H1 (cell line): ENCODE measurements at regions not wholly inside any gene's neighbourhood (a gene's known extent, or its start where the extent isn't known, plus 50 kb on each side); places are given as distances from the start of the nearest gene placed in this dataset.

Experiments
- CTCF ChIA-PET: fragments of 300-600 bp; sonication (Branson Sonifier 250); formaldehyde crosslinking; loops from one replicate; lab custom pipeline; 2021; ENCODE audit not compliant: partially characterized antibody; lab: Charles Lee
- POLR2A ChIA-PET: fragments of 300-600 bp; sonication (Branson Sonifier 250); formaldehyde crosslinking; loops from one replicate; lab custom pipeline; 2021; ENCODE audit warnings: inconsistent platforms; ENCODE audit not compliant: partially characterized antibody; lab: Charles Lee
- DNase-seq, 2 experiments: peaks; one replicate each; pipeline versions ENCODE4 v3.0.0 to v3.0.0-alpha.2; 2010 to 2022; ENCODE audit warnings: low spot score in 2 of 2, low read depth in 1 of 2, mixed read lengths in 1 of 2
- FAIRE-seq: peaks from 2 replicates; lab custom pipeline; 2011; peaks lifted over from hg19 to GRCh38; lab: Jason Lieb, UNC
- H2AFZ ChIP-seq: 2 replicates; pipeline ENCODE4 v1.8.1; 2012; ENCODE audit warnings: low read length, inconsistent platforms
- H2AK5ac ChIP-seq: 2 replicates; pipeline ENCODE4 v1.6.1; 2013; ENCODE audit warnings: low read depth, low read length
- H2BK120ac ChIP-seq: replicated peaks from 2 replicates; pipeline ENCODE3; 2013; ENCODE audit warnings: low read depth, low read length, inconsistent platforms
- H2BK12ac ChIP-seq: 2 replicates; pipeline ENCODE4 v1.6.1; 2013; ENCODE audit warnings: low read depth, low read length
- H2BK15ac ChIP-seq: 2 replicates; pipeline ENCODE4 v1.6.1; 2013; ENCODE audit warnings: low read length
- H2BK20ac ChIP-seq: 2 replicates; pipeline ENCODE4 v1.6.1; 2013; ENCODE audit warnings: low read length
- H2BK5ac ChIP-seq: 2 replicates; pipeline ENCODE4 v1.6.1; 2013; ENCODE audit warnings: low read depth, low read length
- H3K14ac ChIP-seq: 2 replicates; pipeline ENCODE4 v1.6.1; 2013; ENCODE audit warnings: inconsistent platforms; ENCODE audit not compliant: insufficient read length
- H3K18ac ChIP-seq: 2 replicates; pipeline ENCODE4 v1.6.1; 2013; ENCODE audit warnings: low read length; ENCODE audit errors: extremely low read depth
- H3K23ac ChIP-seq: 2 replicates; pipeline ENCODE4 v1.6.1; 2013; ENCODE audit warnings: inconsistent platforms; ENCODE audit not compliant: insufficient read length
- H3K23me2 ChIP-seq: 2 replicates; pipeline ENCODE4 v1.6.1; 2013; ENCODE audit warnings: low read depth, low read length
- H3K27ac ChIP-seq: 2 replicates; pipeline ENCODE4 v1.6.1; 2011; ENCODE audit warnings: low read depth, low read length, inconsistent platforms
- H3K27me3 ChIP-seq, 4 experiments: replicated peaks in 1 of 4; 1 replicate in 1 of 4; 2 replicates in 3 of 4; pipeline versions ENCODE4 v1.6.1 to v1.8.1; 2011 to 2013; ENCODE audit warnings: low read length in 3 of 4, mild to moderate bottlenecking in 3 of 4, inconsistent platforms in 2 of 4, mixed read lengths in 2 of 4, moderate library complexity in 1 of 4; ENCODE audit not compliant: control insufficient read depth in 3 of 4, insufficient read depth in 3 of 4; ENCODE audit errors: extremely low read depth in 1 of 4
- H3K36me3 ChIP-seq, 4 experiments: 2 replicates each; pipeline versions ENCODE4 v1.6.1 to v1.8.1; 2011 to 2013; ENCODE audit warnings: mild to moderate bottlenecking in 4 of 4, low read length in 3 of 4, moderate library complexity in 2 of 4, control low read depth in 1 of 4, inconsistent platforms in 1 of 4; ENCODE audit not compliant: insufficient read depth in 4 of 4, control insufficient read depth in 2 of 4
- H3K4ac ChIP-seq: replicated peaks from 2 replicates; pipeline ENCODE3; 2013; ENCODE audit warnings: low read length, low read depth, mixed read lengths, inconsistent platforms; ENCODE audit not compliant: insufficient read length
- H3K4me1 ChIP-seq, 4 experiments: replicated peaks in 1 of 4; 1 replicate in 1 of 4; 2 replicates in 3 of 4; pipeline versions ENCODE4 v1.6.1 to v1.8.1; 2011 to 2013; ENCODE audit warnings: low read length in 3 of 4, inconsistent platforms in 2 of 4, mixed read lengths in 1 of 4; ENCODE audit not compliant: insufficient read depth in 4 of 4, control insufficient read depth in 3 of 4
- H3K4me2 ChIP-seq, 2 experiments: 2 replicates each; pipeline versions ENCODE4 v1.6.1 to v1.8.1; 2011 to 2013; ENCODE audit warnings: low read depth in 2 of 2, low read length in 2 of 2, control low read depth in 1 of 2, inconsistent platforms in 1 of 2, mild to moderate bottlenecking in 1 of 2; ENCODE audit not compliant: insufficient read depth in 1 of 2
- H3K4me3 ChIP-seq, 4 experiments: fragments of 200-600, 300-600 bp in 1 of 4; sonication (generic), shearing (Covaris generic), sonication (Bioruptor Twin) in 1 of 4; 2 replicates each; pipeline versions ENCODE4 v1.5.1 to v1.8.1; 2011 to 2016; ENCODE audit warnings: low read length in 4 of 4, low read depth in 3 of 4, control low read depth in 2 of 4, inconsistent platforms in 2 of 4, mild to moderate bottlenecking in 2 of 4, mixed read lengths in 1 of 4, moderate library complexity in 1 of 4; ENCODE audit not compliant: insufficient read depth in 2 of 4; ENCODE audit errors: extremely low read depth in 1 of 4
- H3K56ac ChIP-seq: replicated peaks from 2 replicates; pipeline ENCODE3; 2013; ENCODE audit warnings: low read depth, mild to moderate bottlenecking, mixed read lengths, low read length, inconsistent platforms; ENCODE audit not compliant: insufficient read length
- H3K79me1 ChIP-seq: 2 replicates; pipeline ENCODE4 v1.6.1; 2013; ENCODE audit warnings: low read depth, low read length, control low read depth
- H3K79me2 ChIP-seq, 2 experiments: 2 replicates each; pipeline versions ENCODE4 v1.6.1 to v1.8.1; 2012 to 2013; ENCODE audit warnings: low read length in 2 of 2, mild to moderate bottlenecking in 2 of 2, inconsistent platforms in 1 of 2; ENCODE audit not compliant: insufficient read depth in 2 of 2, control insufficient read depth in 1 of 2
- H3K9ac ChIP-seq, 4 experiments: replicated peaks in 1 of 4; 1 replicate in 1 of 4; 2 replicates in 3 of 4; pipeline versions ENCODE4 v1.6.1 to v1.8.1; 2011 to 2013; ENCODE audit warnings: low read depth in 3 of 4, low read length in 3 of 4, control low read depth in 2 of 4, mild to moderate bottlenecking in 2 of 4, moderate library complexity in 2 of 4, inconsistent platforms in 1 of 4; ENCODE audit errors: extremely low read depth in 1 of 4
- H3K9me3 ChIP-seq, 2 experiments: 2 replicates each; pipeline versions ENCODE4 v1.6.1 to v1.8.1; 2012 to 2013; ENCODE audit warnings: mild to moderate bottlenecking in 2 of 2, moderate library complexity in 2 of 2, control low read depth in 1 of 2, inconsistent platforms in 1 of 2, low read depth in 1 of 2, low read length in 1 of 2, mixed read lengths in 1 of 2; ENCODE audit not compliant: insufficient read depth in 2 of 2
- H4K20me1 ChIP-seq, 2 experiments: replicated peaks in 1 of 2; 2 replicates each; pipeline versions ENCODE3 to v1.8.1; 2011 to 2013; ENCODE audit warnings: inconsistent platforms in 2 of 2, low read length in 2 of 2, mild to moderate bottlenecking in 1 of 2; ENCODE audit not compliant: insufficient read depth in 2 of 2, control insufficient read depth in 1 of 2
- H4K5ac ChIP-seq: 2 replicates; pipeline ENCODE4 v1.6.1; 2013; ENCODE audit warnings: low read length, low read depth, mixed read lengths, inconsistent platforms; ENCODE audit not compliant: insufficient read length
- H4K8ac ChIP-seq: 2 replicates; pipeline ENCODE4 v1.8.0; 2013; ENCODE audit warnings: mild to moderate bottlenecking, moderate library complexity, low read length, inconsistent platforms; ENCODE audit not compliant: insufficient read depth; ENCODE audit errors: extremely low read depth
- H4K91ac ChIP-seq: replicated peaks from 2 replicates; pipeline ENCODE3; 2013; ENCODE audit warnings: low read length, mixed read lengths, inconsistent platforms; ENCODE audit not compliant: insufficient read length
- CEBPB ChIP-seq: IDR thresholded peaks from 2 replicates; pipeline ENCODE4 v1.6.1; 2012; ENCODE audit warnings: low read depth, low read length
- POU5F1 ChIP-seq: IDR thresholded peaks from 2 replicates; pipeline ENCODE4 v1.6.1; 2011; ENCODE audit warnings: low read depth, mild to moderate bottlenecking, low read length, moderate library complexity
- RAD21 ChIP-seq, 2 experiments: IDR thresholded peaks in 1 of 2; conservative IDR thresholded peaks in 1 of 2; 2 replicates each; pipeline ENCODE4 v1.6.1; 2011; ENCODE audit warnings: low read depth in 2 of 2, low read length in 2 of 2, improper control_type of control experiment in 1 of 2, inconsistent platforms in 1 of 2, mild to moderate bottlenecking in 1 of 2, moderate library complexity in 1 of 2
- SP4 ChIP-seq: IDR thresholded peaks from 2 replicates; pipeline ENCODE4 v1.6.1; 2012; ENCODE audit warnings: low read length, inconsistent platforms
- WGBS, 2 experiments: shearing (Covaris generic) in 1 of 2; methylation state at CpG; one replicate each; pipeline versions ENCODE4 v1.1.6 to v1.1.7; 2013 to 2015; ENCODE audit warnings: low lambda C conversion rate in 2 of 2, mixed read lengths in 2 of 2, inconsistent platforms in 1 of 2, low coverage in 1 of 2, missing lambda C conversion rate in 1 of 2; ENCODE audit not compliant: insufficient replicate concordance in 2 of 2, insufficient coverage in 1 of 2, insufficient read length in 1 of 2; ENCODE audit errors: extremely low coverage in 1 of 2, missing lambda C conversion rate in 1 of 2; 5-methylcytosine and 5-hydroxymethylcytosine counted together

GRCh38 chr1:157234705-157235273 is 96.6 kb upstream of the ETV3 start:
- Histone ChIP-seq H2AFZ (no peak overlapping the region), H3K4me3 (no peak overlapping the region), H3K4me1 (peaks cover 5 to 15% (median 10%) of the 10 kb centered on the region in 4 experiments; a peak in 6 of 7 replicates), H2BK15ac (no peak overlapping the region), H2BK12ac (no peak overlapping the region), H2AK5ac (no peak overlapping the region), H4K5ac (no peak overlapping the region), H4K8ac (no peak overlapping the region; the same call in 1 of the 2 replicates), H3K79me1 (no peaks in the 10 kb centered on the region), H2BK5ac (no peak overlapping the region), H3K23me2 (no peaks in the 10 kb centered on the region), H3K27me3 (no peaks in the 10 kb centered on the region), H3K23ac (no peak overlapping the region), H3K4me2 (no peak overlapping the region), H2BK20ac (no peak overlapping the region), H3K9ac (no peak overlapping the region), H3K4ac (no peak overlapping the region), H3K56ac (no peak overlapping the region), H3K18ac (no peak overlapping the region), H3K9me3 (no peaks in the 10 kb centered on the region), H3K36me3 (no peaks in the 10 kb centered on the region), H4K20me1 (no peaks in the 10 kb centered on the region), H3K14ac (no peak overlapping the region), H4K91ac (no peak overlapping the region), H2BK120ac (no peak overlapping the region), H3K27ac (no peak overlapping the region), H3K79me2 (no peaks in the 10 kb centered on the region)
- DNase-seq (no peak), FAIRE-seq (no peak)
- CTCF ChIA-PET: interaction anchor here (1.8 kb wide), 1 partner anchor 39 kb away, joined by 4 read pairs; no protein-coding TSS in a partner anchor
- WGBS, 2 experiments: 88% methylated on average over 3 of the region's 3 CpGs; no CpG with 5 or more reads in 1 of the 2 experiments
- POLR2A ChIA-PET: no interaction called here
- TF ChIP-seq POU5F1: no peak
- no peak for TF ChIP-seq RAD21 (IDR thresholded peaks at IDR 0.05 in 1 of 2, conservative IDR thresholded peaks at IDR 0.05 in 1 of 2; ENCODE audit: low read depth in 2 of 2, low read length in 2 of 2)
- TF ChIP-seq CEBPB: no peak
- no peak for TF ChIP-seq SP4
